HG03575 (cell line): ENCODE measurements at regions not wholly inside any gene's neighbourhood (a gene's known extent, or its start where the extent isn't known, plus 50 kb on each side); places are given as distances from the start of the nearest gene placed in this dataset.
"Not testable (repeated sequence)": the region's sequence is repeated elsewhere in the genome, so short reads cannot be mapped to it uniquely, and the experiment has no call there.

Experiments
- ATAC-seq: cut with Tn5 transposase; IDR thresholded peaks from one replicate; pipeline ENCODE4 v1.9.1; 2021; ENCODE audit not compliant: unreplicated experiment, insufficient number of reproducible peaks, low FRiP score; ENCODE audit errors: extremely low read depth

DNA sequence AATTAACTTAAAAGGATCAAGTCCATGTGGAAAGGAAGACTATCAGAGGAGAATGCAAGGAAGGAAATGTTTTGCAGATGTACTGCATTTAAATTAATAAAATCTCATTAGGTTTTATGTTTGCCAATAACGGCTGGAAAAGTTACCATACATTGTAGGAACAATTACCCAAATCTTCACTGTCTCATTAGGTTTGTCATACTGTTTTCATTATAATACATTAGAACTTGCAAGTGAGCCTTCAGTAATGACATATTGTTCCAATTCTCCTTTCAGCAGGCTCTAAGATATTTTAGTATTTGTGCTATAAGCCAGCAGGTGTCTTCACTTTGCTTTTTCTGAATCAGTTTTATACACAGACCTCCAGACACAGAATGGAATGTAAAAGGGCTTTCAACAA lies 661.6 kb upstream of the KLHL1 start:
- ATAC-seq, result no peak

DNA sequence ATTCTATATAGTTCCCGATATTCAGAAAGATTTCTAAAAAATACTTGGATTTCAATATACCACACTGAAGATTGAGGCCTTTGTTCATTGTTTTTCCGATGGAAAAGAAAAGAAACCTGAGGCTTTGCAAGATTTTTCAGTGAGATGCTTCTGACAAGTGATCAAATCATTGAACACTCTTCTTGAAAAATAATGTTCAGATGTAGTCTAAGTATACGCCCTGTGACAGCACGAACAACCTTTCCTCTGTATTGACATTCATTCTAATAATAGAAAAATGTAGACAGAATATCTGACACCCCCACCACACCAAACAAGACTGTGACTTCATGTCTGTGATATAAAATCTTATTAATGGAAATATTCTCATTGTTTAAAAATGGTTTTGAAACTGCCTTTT lies 650.7 kb upstream of the KLHL1 start:
- ATAC-seq, result no peak

DNA sequence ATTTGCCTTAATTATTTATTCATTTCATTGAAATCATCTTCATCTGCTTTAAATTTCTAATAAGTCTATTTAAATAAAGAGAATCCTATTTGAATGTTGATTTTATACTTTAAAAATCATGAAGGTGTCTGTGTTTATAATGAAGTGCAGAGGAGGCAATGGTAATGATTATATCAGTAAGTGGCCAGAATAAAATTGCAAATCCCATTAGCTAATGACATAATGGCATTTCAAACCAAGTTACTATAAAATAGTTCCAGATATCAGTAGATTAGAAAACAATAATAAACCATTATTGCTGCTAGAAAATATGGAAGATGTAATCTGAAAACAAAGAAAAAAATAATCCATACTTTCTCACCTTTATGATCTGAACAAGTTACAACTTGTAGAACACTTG lies 647.8 kb upstream of the KLHL1 start:
- no peak for ATAC-seq

DNA sequence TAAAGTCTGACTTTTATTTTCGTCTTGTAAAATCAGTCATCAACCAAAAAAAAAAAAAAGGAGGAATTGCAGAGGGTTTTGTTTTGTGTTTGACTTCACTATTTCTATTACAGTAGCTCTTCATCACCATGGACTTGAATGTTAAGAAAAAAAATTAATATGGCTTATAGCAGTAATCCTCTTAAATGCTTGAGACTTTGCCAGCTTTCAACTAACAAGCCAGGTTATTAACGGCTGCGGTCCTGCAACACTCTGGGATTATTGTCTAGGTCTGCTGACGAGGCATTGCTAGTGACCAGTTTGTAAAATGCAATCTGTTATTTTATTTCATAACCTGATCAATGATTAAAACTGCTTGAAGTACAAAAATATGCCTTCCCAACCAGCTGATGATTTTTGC lies 647.2 kb upstream of the KLHL1 start:
- no peak for ATAC-seq

DNA sequence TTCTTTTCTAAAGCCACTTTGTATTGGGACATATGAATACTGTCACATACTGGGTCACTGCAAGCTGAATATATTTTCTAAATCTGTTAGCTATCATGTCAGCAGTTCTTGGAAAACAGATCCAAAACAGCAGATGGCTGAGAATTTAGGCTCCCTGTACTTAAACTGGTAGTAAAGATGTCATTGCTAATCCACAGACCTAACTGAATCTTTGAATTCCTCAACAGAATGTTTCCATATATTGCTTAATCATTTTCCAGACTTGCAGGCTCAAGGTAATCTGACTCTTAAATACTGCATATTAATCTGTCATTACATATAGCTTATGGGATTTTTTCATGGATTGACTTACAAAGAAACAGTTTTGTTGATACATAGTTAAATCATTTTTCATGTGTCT lies 639.0 kb upstream of the KLHL1 start:
- ATAC-seq, result no peak

- ATAC-seq, result not testable (repeated sequence)
Observed at GRCh38 chr13:70746469-70746868, 638.2 kb upstream of the KLHL1 start.

DNA sequence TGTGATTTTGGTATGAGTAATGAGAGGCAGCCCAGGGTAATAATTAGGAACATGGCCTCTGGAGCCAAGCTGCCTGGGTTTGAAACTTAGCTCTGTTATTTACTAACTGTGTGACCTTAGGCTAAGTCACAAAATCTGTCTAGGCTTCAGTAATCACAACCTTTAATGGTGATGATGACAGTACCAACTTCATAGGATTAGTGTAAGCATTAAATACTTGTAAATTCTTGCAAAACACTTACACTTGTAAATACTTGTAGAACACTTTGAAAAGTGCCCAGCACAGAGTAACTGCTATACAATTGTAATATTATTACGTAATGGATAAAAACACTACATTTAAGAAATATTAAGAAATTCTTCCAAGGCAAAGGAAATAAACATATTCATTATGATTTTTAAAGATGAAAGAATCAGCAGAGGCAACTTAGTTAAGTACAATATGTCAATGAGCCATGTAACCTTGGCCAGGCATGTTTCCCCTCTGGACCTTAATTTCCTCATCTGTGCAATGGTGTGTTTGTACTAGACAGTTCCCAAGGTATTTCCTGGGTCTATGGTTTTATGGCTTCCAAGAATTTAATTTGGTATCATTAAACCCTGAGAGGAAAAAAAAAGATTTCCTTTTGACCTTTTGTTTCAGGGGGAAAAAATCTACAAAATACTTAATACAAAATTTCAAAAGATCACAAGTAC lies 628.5 kb upstream of the KLHL1 start:
- no peak for ATAC-seq

GRCh38 chr13:70732611-70733010 lies 624.4 kb upstream of the KLHL1 start:
- no peak for ATAC-seq

- no peak for ATAC-seq
Observed at GRCh38 chr13:70729369-70729768, 621.1 kb upstream of the KLHL1 start.

GRCh38 chr13:70723732-70724131 lies 615.5 kb upstream of the KLHL1 start:
- no peak for ATAC-seq

DNA sequence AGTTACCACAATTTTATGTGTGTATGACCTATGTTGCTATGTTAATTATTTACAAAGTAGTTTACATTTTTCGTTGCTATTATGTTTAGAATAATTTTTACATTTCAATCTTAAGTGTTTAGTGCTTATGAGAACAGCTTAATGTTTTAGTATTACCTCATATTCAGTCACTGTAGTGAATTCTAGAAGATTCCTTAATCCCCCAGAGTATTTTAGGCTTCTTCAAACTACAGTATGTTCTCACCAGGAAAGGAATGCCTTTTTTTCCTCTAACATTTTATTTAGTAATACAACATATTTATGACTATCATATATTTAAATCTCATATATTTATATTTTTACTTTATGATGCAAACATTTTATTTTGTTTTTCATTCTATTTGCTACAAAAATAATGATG lies 612.1 kb upstream of the KLHL1 start:
- no peak for ATAC-seq

- ATAC-seq, result no peak
Observed at GRCh38 chr13:70714993-70715392, 606.7 kb upstream of the KLHL1 start.

DNA sequence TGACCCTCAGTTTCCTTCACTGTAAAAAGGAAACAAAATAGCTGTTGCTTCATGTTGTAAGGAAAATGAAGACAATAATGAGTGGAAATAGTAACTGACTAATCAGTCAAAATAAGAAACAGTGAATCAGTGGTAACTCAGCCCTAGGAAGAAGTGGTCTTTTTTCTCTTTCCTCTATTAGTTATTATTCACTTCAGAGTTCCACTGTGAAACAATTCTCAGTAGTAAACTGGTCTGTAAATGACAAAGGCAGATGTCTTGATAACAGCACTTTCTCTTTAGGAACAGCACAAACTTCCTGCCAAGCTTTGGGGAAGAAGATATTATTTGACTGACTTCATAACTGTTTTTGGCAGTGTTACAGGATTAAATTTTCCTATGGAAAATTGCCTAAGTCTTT lies 600.5 kb upstream of the KLHL1 start:
- no peak for ATAC-seq

DNA sequence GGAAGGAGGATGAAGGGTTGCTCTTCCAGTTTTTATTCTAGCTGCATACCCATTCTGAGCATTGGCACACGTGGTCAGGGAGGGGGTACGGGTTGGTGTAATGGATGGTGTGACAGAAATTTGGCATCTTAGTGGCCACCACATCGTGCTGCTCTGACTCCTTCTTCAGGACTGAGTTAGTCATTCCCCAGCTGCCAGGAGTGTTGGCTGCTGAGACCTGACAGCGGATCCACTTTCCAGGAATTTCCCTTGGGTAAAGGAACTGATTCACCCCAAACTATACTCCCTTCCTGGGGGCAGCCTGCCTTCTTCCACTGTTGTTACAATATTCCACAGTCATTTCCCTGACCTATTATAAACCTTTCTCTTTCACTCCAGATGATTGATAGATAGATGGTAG lies 595.5 kb upstream of the KLHL1 start:
- ATAC-seq, result no peak

- ATAC-seq, result no peak
Observed at GRCh38 chr13:70694996-70695715, 586.9 kb upstream of the KLHL1 start.

GRCh38 chr13:70668983-70669382 lies 560.7 kb upstream of the KLHL1 start:
- no peak for ATAC-seq

DNA sequence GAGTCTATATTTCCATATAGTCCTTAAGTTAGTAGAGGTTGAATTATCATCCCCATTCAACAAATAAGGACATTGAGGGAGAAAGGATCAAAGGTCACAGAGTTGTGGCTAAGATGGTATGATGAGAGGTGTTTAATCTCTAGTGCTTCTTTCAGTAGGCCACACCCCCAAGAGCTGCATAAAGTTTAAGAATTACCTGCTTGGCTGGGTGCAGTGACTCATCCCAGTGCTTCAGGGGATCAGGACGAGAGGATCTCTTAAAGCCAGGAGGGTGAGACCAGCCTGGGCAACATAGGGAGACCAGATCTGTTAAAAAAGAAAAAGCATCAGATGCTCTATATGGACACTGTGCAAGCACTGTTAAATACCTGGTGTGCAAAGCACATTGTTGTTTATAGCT lies 560.0 kb upstream of the KLHL1 start:
- ATAC-seq, result no peak

DNA sequence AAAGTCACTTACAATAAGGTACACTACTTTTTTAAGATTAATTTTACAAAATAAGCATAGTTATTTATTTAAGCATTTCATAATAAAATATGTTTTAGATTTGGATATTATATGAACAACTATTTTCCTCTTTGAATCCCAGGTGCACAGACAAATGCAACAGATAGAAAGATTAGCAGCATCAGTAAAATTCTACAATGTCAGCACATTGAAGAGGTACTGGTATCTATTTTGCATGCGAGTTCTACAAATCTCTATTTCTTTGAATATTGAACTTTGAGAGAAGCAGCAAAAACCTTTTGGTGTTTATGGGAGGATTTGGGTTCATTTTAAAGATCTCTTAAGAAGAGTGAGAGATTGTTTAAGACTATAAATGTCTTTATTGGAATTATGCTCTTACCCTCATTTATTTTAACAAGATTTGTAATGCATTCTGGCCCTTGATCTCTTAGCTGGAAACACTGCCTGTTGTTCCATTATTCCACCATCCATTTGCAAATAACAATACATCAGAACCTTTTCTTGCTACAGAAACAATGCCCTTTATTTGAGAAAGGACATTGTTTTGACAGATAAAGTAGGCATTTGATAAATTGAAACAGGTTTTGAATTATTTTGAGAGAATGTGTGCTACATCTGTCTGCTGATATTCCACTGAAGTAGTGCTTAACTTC lies 558.8 kb upstream of the KLHL1 start:
- ATAC-seq, result no peak

GRCh38 chr13:70662231-70662940 lies 554.1 kb upstream of the KLHL1 start:
- no peak for ATAC-seq

- no peak for ATAC-seq
Observed at GRCh38 chr13:70644052-70644451, 535.8 kb upstream of the KLHL1 start.
